Activated T-helper 1 cell treated with anti-CD3 and anti-CD28 coated beads, Interleukin-12 subunit alpha, Interleukin-12 subunit beta, Interleukin-2, Interleukin-4 antibody, amounts not matched to agents 30 ng/mL and 10 ng/mL and 1 ng/mL, durations not matched to agents 14 hours and 24 hours and 36 hours (primary cell): ENCODE measurements at regions not wholly inside any gene's neighbourhood (a gene's known extent, or its start where the extent isn't known, plus 50 kb on each side); places are given as distances from the start of the nearest gene placed in this dataset.

Source experiments
- DNase-seq: peaks from one replicate; pipeline ENCODE4 v3.0.0; 2021; ENCODE audit warnings: low spot score
- H3K27ac Mint-ChIP-seq: one replicate; pipeline ENCODE4 v1.8.0; 2021; ENCODE audit warnings: mild to moderate bottlenecking, mixed read lengths
- H3K27me3 Mint-ChIP-seq: one replicate; pipeline ENCODE4 v1.8.0; 2022; ENCODE audit warnings: mild to moderate bottlenecking, moderate library complexity, mixed read lengths; ENCODE audit not compliant: insufficient read depth
- H3K36me3 Mint-ChIP-seq: one replicate; pipeline ENCODE4 v1.8.0; 2021; ENCODE audit warnings: low read depth, mixed read lengths
- H3K4me1 Mint-ChIP-seq: one replicate; pipeline ENCODE4 v1.8.0; 2021; ENCODE audit warnings: low read depth, mixed read lengths
- H3K4me3 Mint-ChIP-seq: one replicate; pipeline ENCODE4 v1.8.0; 2021; ENCODE audit warnings: mild to moderate bottlenecking, moderate library complexity, mixed read lengths
- H3K9me3 Mint-ChIP-seq: one replicate; pipeline ENCODE4 v1.8.0; 2021; ENCODE audit warnings: mixed read lengths
- intact Hi-C: fragments of 100-400 bp; cut with micrococcal nuclease; formaldehyde crosslinking; loops from one replicate; pipeline ENCODE4 v1.15.1; 2024

- no peaks in the 10 kb centered on the region for H3K9me3 Mint-ChIP-seq
- H3K27me3 Mint-ChIP-seq: peaks cover 5% of the 10 kb centered on the region
- no peaks in the 10 kb centered on the region for H3K36me3 Mint-ChIP-seq
- intact Hi-C loops: no loop called here
- H3K4me3 Mint-ChIP-seq: no peak overlapping the region
- DNase-seq: no peak
- H3K27ac Mint-ChIP-seq: no peak overlapping the region
- H3K4me1 Mint-ChIP-seq: no peaks in the 10 kb centered on the region
Observed at GRCh38 chr18:57991552-57991951, 52.5 kb upstream of the NEDD4L start.

DNA sequence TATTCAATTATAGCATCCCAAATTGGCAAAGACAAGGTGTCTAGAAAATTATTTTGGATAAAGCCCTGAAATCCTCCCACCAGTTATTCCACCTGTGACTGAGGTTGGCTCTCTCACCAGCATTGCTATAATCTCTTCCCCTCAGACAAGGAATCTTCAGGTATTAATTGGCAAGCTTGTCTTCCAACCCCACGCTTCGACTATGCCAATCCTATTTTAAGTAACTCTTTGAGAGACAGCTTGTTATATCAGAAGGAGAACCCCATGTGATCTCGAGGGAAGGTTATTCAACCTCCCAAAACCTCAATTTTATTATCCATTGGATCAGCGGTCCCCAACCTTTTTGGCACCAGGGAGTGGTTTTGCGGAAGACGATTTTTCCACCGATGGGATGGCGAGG is 54.5 kb upstream of the NEDD4L start:
- no peaks in the 10 kb centered on the region for H3K4me1 Mint-ChIP-seq
- H3K27ac Mint-ChIP-seq: no peak overlapping the region
- H3K9me3 Mint-ChIP-seq: no peaks in the 10 kb centered on the region
- no peaks in the 10 kb centered on the region for H3K36me3 Mint-ChIP-seq
- peaks cover 3% of the 10 kb centered on the region for H3K27me3 Mint-ChIP-seq
- DNase-seq: no peak
- H3K4me3 Mint-ChIP-seq: no peak overlapping the region
- intact Hi-C loops: no loop called here

GRCh38 chr18:57984490-57985115 is 59.4 kb upstream of the NEDD4L start:
- intact Hi-C loops: no loop called here
- Mint-ChIP-seq H3K36me3 (no peaks in the 10 kb centered on the region), H3K27ac (no peak overlapping the region), H3K9me3 (no peaks in the 10 kb centered on the region), H3K4me1 (no peaks in the 10 kb centered on the region), H3K4me3 (no peak overlapping the region), H3K27me3 (peaks cover 8% of the 10 kb centered on the region)
- DNase-seq: no peak

GRCh38 chr18:57983965-57984364 is 60.1 kb upstream of the NEDD4L start:
- no peak for DNase-seq
- H3K4me1 Mint-ChIP-seq: no peaks in the 10 kb centered on the region
- no peaks in the 10 kb centered on the region for H3K36me3 Mint-ChIP-seq
- H3K4me3 Mint-ChIP-seq: no peak overlapping the region
- no peaks in the 10 kb centered on the region for H3K9me3 Mint-ChIP-seq
- intact Hi-C loops: no loop called here
- H3K27ac Mint-ChIP-seq: no peak overlapping the region
- peaks cover 8% of the 10 kb centered on the region for H3K27me3 Mint-ChIP-seq

DNA sequence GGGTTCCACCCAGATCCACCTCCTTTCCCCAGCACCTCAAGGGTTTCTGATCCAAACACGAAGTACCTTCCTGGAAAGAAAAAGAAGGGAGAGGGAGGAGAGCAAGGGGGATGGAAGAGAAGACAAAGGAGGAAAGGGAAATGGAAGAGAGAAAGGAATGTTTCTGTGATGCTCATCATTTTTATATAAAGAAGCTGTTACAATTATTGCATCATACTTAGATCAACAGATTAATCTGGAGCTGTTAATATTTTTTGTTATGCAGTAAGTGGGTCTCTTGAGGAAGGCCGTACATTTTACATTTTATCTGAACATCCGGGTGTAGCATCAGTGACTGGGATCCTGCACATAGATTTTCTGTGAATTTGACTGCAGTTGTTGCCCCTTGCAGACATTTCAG is 60.6 kb upstream of the NEDD4L start:
- H3K9me3 Mint-ChIP-seq: no peaks in the 10 kb centered on the region
- H3K4me1 Mint-ChIP-seq: no peaks in the 10 kb centered on the region
- H3K4me3 Mint-ChIP-seq: no peak overlapping the region
- no peaks in the 10 kb centered on the region for H3K36me3 Mint-ChIP-seq
- intact Hi-C loops: no loop called here
- H3K27ac Mint-ChIP-seq: no peak overlapping the region
- DNase-seq: no peak
- peaks cover 8% of the 10 kb centered on the region for H3K27me3 Mint-ChIP-seq

GRCh38 chr18:57982372-57983021 is 61.5 kb upstream of the NEDD4L start:
- Mint-ChIP-seq H3K9me3 (no peaks in the 10 kb centered on the region), H3K4me3 (no peak overlapping the region), H3K36me3 (no peaks in the 10 kb centered on the region), H3K4me1 (no peaks in the 10 kb centered on the region), H3K27ac (no peak overlapping the region), H3K27me3 (peaks cover 8% of the 10 kb centered on the region)
- intact Hi-C loops: no loop called here
- no peak for DNase-seq

- intact Hi-C loops: no loop called here
- H3K27me3 Mint-ChIP-seq: peaks cover 8% of the 10 kb centered on the region
- no peak for DNase-seq
- H3K27ac Mint-ChIP-seq: no peak overlapping the region
- no peaks in the 10 kb centered on the region for H3K36me3 Mint-ChIP-seq
- H3K4me3 Mint-ChIP-seq: no peak overlapping the region
- H3K9me3 Mint-ChIP-seq: no peaks in the 10 kb centered on the region
- H3K4me1 Mint-ChIP-seq: no peaks in the 10 kb centered on the region
Observed at GRCh38 chr18:57981308-57982028, 62.6 kb upstream of the NEDD4L start.

- peaks cover 11% of the 10 kb centered on the region for H3K27me3 Mint-ChIP-seq
- H3K27ac Mint-ChIP-seq: no peak overlapping the region
- intact Hi-C loops: no loop called here
Observed at GRCh38 chr18:57980573-57981307, 63.3 kb upstream of the NEDD4L start.

GRCh38 chr18:57976230-57976773 is 67.7 kb upstream of the NEDD4L start:
- DNase-seq: no peak
- intact Hi-C loops: no loop called here
- no peak overlapping the region for H3K4me3 Mint-ChIP-seq

More at GRCh38 chr18:57980573-57981307, 63.3 kb upstream of the NEDD4L start:
- no peaks in the 10 kb centered on the region for H3K4me1 Mint-ChIP-seq
- H3K4me3 Mint-ChIP-seq: no peak overlapping the region
- H3K9me3 Mint-ChIP-seq: no peaks in the 10 kb centered on the region
- H3K36me3 Mint-ChIP-seq: no peaks in the 10 kb centered on the region
- no peak for DNase-seq

DNA sequence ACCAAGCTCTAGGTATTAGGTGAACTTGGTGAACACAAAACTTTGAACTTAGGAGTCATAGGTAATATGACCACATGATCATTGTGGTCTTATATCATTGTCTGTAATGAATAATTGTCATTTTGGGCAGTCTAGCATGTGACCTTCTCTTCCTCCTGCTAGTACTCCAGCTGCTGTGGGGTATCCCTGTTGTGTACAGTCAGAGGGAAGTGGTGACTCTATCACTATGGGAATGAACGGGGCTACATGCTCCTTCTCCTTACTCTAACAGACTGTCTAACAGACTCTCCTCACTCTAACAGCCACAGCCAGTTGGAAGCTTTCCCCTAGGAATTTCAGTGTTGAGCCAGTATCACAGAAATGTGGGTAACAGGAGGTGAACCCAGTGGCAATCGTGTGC is 68.2 kb upstream of the NEDD4L start:
- H3K4me3 Mint-ChIP-seq: no peak overlapping the region
- H3K4me1 Mint-ChIP-seq: no peaks in the 10 kb centered on the region
- no peak for DNase-seq
- no peaks in the 10 kb centered on the region for H3K9me3 Mint-ChIP-seq
- no peaks in the 10 kb centered on the region for H3K36me3 Mint-ChIP-seq
- H3K27me3 Mint-ChIP-seq: peaks cover 6% of the 10 kb centered on the region
- no peak overlapping the region for H3K27ac Mint-ChIP-seq
- intact Hi-C loops: no loop called here

More at GRCh38 chr18:57976230-57976773, 67.7 kb upstream of the NEDD4L start:
- Mint-ChIP-seq H3K36me3 (no peaks in the 10 kb centered on the region), H3K4me1 (no peaks in the 10 kb centered on the region), H3K9me3 (no peaks in the 10 kb centered on the region), H3K27ac (no peak overlapping the region), H3K27me3 (peaks cover 6% of the 10 kb centered on the region)

DNA sequence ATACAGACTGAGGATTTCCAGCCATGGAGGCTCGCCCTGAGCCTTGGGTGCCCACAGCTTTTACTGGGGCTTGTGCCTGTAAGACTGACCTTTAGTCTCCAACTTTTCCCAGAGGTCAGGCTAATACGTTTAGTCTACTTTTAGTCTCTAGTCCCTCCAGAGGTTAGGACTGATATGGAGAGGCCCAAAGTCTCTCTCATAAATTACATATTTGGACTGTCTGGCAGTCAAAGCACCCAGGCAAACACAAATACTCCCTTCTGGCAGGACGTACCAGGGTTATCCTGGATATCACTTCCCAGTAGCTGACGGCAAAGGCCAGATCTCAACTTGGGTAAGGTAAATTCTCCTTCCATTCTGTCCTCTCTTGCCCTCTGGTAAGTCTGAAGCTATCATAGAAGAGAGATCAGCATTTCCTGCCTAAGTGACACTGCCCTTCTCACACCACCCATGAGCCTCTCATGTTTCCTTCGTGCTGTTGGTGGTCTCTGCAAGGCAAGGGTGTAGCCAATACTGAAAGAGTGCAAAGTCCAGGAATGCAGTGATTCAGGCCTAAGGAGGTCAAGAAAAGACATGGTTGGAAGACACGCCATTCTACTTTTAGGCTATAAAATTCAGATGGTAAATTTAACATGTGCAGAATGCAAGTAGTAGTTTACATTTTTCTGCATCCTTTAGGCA is 69.3 kb upstream of the NEDD4L start:
- Mint-ChIP-seq H3K4me3 (no peak overlapping the region), H3K27me3 (peaks cover 4% of the 10 kb centered on the region), H3K27ac (no peak overlapping the region), H3K36me3 (no peaks in the 10 kb centered on the region), H3K9me3 (no peaks in the 10 kb centered on the region), H3K4me1 (peaks cover 5% of the 10 kb centered on the region)
- intact Hi-C loops: no loop called here
- DNase-seq: no peak

DNA sequence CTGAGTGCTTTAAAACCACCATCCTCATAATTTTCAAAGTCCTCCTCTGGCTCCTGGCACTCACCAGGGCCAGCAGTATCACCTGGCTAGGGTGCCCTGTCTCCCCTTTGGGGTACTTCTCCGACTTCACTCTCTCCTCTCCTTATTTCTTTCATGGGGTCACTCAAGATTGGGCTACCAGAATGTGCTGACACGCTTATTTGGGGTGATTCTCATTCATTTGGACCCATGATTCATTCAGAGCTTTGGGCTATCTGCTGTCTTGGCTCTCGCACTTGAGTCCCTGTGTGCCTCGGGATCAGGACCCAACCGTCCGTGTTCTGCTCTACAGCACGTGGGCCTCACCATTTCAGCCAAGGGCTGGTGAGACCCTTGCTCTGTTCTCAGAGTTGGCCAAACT is 70.1 kb upstream of the NEDD4L start:
- Mint-ChIP-seq H3K36me3 (no peaks in the 10 kb centered on the region), H3K4me1 (peaks cover 5% of the 10 kb centered on the region), H3K9me3 (no peaks in the 10 kb centered on the region), H3K4me3 (no peak overlapping the region), H3K27me3 (peaks cover 4% of the 10 kb centered on the region), H3K27ac (no peak overlapping the region)
- intact Hi-C loops: no loop called here
- no peak for DNase-seq
